Cardiac muscle cell (in vitro differentiated cells and primary cell): ENCODE measurements at regions not wholly inside any gene's neighbourhood (a gene's known extent, or its start where the extent isn't known, plus 50 kb on each side); places are given as distances from the start of the nearest gene placed in this dataset.
A peak's percentile ranks its signal among the peaks of the same experiment; 100 is the strongest.

Experiments
- DNase-seq, 2 donors: peaks; one replicate each; pipeline versions ENCODE4 v3.0.0 to v3.0.0-alpha.2; 2010 to 2017; ENCODE audit warnings: low read depth in 1 of 2, low spot score in 1 of 2
- H3K27ac ChIP-seq: fragments of 200-600 bp; sonication (generic); 2 replicates; pipeline ENCODE4 v1.5.1; 2016
- H3K27me3 ChIP-seq: fragments of 200-600 bp; sonication (generic); 2 replicates; pipeline ENCODE4 v1.6.0; 2016; ENCODE audit warnings: control low read depth
- H3K36me3 ChIP-seq: fragments of 200-600 bp; sonication (generic); 2 replicates; pipeline ENCODE4 v1.5.1; 2016; ENCODE audit warnings: control low read depth
- H3K4me1 ChIP-seq: fragments of 200-600 bp; sonication (generic); 2 replicates; pipeline ENCODE4 v1.8.1; 2017; ENCODE audit warnings: low read depth, mild to moderate bottlenecking, mixed run types
- H3K4me3 ChIP-seq: fragments of 200-600 bp; sonication (generic); 2 replicates; pipeline ENCODE4 v1.5.1; 2016; ENCODE audit warnings: mild to moderate bottlenecking
- H3K9me3 ChIP-seq: fragments of 200-600 bp; sonication (generic); 2 replicates; pipeline ENCODE4 v1.5.1; 2017; ENCODE audit warnings: low read depth, mild to moderate bottlenecking, control low read depth
- TF ChIP-seq, protein P1 (sequence below): IDR thresholded peaks from 2 replicates; pipeline ENCODE4 v1.5.1; 2012; ENCODE audit warnings: low read depth, mild to moderate bottlenecking, low read length

DNA sequence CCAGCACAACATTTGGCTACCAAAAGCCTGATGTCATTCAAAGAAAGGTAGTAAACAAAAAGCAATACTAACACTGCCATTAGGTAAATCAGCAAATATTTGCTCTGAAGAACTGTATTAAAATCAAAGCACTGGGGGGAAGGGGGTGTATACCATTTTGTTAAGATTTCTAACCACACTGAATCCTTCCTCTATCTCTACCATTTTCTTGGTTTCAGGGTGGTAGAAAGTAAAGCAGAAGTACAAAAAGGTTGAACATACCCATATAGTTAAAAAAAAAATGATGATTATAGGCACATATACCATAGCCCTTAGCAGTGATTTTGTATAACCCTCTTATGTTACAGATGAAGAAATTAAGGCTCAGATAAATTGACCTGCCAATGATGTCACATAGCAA lies 437.6 kb downstream of the ZEB2 start:
- Histone ChIP-seq H3K27me3 (no peaks in the 10 kb centered on the region), H3K27ac (no peak overlapping the region), H3K36me3 (no peaks in the 10 kb centered on the region), H3K9me3 (no peaks in the 10 kb centered on the region), H3K4me3 (no peak overlapping the region), H3K4me1 (no peaks in the 10 kb centered on the region)
- TF ChIP-seq, protein P1, sequence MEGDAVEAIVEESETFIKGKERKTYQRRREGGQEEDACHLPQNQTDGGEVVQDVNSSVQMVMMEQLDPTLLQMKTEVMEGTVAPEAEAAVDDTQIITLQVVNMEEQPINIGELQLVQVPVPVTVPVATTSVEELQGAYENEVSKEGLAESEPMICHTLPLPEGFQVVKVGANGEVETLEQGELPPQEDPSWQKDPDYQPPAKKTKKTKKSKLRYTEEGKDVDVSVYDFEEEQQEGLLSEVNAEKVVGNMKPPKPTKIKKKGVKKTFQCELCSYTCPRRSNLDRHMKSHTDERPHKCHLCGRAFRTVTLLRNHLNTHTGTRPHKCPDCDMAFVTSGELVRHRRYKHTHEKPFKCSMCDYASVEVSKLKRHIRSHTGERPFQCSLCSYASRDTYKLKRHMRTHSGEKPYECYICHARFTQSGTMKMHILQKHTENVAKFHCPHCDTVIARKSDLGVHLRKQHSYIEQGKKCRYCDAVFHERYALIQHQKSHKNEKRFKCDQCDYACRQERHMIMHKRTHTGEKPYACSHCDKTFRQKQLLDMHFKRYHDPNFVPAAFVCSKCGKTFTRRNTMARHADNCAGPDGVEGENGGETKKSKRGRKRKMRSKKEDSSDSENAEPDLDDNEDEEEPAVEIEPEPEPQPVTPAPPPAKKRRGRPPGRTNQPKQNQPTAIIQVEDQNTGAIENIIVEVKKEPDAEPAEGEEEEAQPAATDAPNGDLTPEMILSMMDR: no peak
- DNase-seq: no peak

DNA sequence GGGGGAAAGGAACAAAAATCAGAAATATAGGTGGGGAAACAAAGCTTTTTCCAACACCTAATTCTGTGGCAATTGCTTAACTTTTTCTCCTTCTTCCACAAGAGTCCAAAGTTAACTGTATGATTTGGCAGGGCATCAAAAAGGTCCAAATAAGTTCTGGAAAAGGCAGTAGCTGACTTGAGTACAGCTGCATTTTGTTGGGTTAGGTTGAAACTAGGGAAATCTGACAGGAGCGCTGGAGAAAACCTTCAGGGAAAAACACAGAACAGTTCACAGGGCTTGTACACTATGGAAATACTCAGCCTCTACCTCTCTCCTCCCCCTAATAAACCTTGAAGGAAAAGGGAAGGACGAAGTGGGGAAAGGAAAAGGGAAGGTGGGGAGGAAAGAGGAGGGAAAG lies 438.6 kb downstream of the ZEB2 start:
- no peaks in the 10 kb centered on the region for H3K27me3 ChIP-seq
- no peaks in the 10 kb centered on the region for H3K36me3 ChIP-seq
- H3K4me1 ChIP-seq: no peaks in the 10 kb centered on the region
- H3K9me3 ChIP-seq: no peaks in the 10 kb centered on the region
- DNase-seq: no peak
- TF ChIP-seq, protein P1: no peak
- no peak overlapping the region for H3K27ac ChIP-seq
- no peak overlapping the region for H3K4me3 ChIP-seq

DNA sequence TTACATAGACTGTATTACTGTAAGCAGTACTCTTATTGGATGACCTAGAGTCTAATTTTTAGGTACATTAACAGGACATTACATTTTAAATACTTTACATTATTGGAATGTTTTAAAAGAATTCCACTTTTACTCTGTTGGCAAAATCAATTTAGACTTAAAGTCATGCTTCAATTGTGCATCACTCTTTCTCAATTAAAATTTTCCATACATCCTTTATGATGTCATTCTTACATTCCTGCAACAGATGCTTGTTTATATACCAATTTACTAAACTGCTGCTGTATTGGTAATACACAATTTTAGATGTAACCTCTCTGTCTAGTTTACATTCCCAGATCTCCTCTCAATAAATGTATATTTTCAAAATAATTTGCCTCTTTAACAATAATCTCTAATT lies 440.1 kb downstream of the ZEB2 start:
- Histone ChIP-seq H3K36me3 (no peaks in the 10 kb centered on the region), H3K9me3 (no peaks in the 10 kb centered on the region), H3K4me1 (no peaks in the 10 kb centered on the region), H3K27ac (no peak overlapping the region), H3K4me3 (no peak overlapping the region), H3K27me3 (no peaks in the 10 kb centered on the region)
- no peak for DNase-seq
- TF ChIP-seq, protein P1: no peak

DNA sequence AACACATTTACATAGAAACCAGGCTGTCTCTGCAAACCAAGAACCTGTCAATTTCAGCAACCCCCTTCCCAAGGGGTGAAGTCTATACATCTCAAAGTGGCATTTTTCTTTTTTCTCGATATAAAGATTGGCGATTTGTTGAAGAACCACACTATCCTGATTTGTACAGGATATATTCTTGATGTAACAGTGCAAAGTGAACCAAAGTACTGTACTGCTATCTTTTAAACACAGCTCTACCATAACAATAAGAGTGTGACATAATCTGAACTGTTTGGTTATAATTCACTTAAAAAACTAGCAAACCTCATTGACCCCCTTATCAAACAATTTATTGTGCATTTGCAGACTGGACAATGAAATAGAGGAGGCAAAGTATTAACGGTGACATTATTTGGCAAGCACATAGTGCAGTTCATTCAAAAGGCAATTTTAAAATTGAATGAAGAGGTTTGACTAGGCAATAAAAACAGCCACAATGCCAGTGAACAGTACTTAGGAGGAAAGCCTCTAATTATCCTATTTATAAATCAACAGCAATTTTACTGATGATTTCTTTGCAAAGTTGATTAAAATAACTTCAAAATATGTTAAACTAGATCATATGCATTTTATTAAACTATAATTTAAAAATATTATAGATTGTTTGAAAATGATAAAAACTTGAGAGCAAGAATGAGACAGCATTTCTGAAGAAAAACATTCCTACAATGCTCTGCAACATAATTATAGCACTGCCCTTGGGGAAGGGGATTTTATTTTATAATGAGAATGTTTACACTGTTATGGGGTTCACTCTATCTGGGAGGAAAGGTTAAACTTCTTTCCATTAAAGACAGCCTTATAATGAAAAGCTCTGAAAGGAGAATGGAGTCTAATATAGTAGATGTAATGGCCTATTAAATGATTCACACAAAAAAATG lies 440.9 kb downstream of the ZEB2 start:
- Histone ChIP-seq H3K9me3 (no peaks in the 10 kb centered on the region), H3K4me3 (no peak overlapping the region), H3K36me3 (no peaks in the 10 kb centered on the region), H3K27me3 (no peaks in the 10 kb centered on the region), H3K27ac (no peak overlapping the region), H3K4me1 (no peaks in the 10 kb centered on the region)
- no peak for DNase-seq
- TF ChIP-seq, protein P1: no peak

DNA sequence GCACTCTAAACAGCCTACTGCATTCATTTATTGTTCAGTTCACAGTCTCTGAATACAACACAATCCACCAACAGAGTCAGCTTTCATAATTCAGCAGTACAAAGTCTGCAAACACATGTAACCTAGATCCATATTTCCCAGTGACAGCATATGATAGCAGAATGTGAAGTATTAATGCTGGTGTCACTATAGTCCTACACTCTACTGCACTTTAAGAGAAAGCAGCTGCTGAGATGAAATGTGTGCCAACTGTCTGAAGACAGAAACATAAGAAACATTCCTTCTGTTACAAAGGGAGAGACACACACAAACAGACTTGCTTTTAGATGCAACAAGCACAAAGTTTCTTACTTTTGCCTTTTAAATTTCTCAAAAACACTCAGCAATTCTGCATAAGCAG lies 441.8 kb downstream of the ZEB2 start:
- no peak overlapping the region for H3K4me3 ChIP-seq
- no peaks in the 10 kb centered on the region for H3K4me1 ChIP-seq
- H3K36me3 ChIP-seq: no peaks in the 10 kb centered on the region
- TF ChIP-seq, protein P1: no peak
- H3K27ac ChIP-seq: no peak overlapping the region
- H3K9me3 ChIP-seq: no peaks in the 10 kb centered on the region
- DNase-seq: peak in 1 of 2 donors; percentile 62
- no peaks in the 10 kb centered on the region for H3K27me3 ChIP-seq
